ENCODE measurements at regions not wholly inside any gene's neighbourhood (a gene's known extent, or its start where the extent isn't known, plus 50 kb on each side); places are given as distances from the start of the nearest gene placed in this dataset.

DNA sequence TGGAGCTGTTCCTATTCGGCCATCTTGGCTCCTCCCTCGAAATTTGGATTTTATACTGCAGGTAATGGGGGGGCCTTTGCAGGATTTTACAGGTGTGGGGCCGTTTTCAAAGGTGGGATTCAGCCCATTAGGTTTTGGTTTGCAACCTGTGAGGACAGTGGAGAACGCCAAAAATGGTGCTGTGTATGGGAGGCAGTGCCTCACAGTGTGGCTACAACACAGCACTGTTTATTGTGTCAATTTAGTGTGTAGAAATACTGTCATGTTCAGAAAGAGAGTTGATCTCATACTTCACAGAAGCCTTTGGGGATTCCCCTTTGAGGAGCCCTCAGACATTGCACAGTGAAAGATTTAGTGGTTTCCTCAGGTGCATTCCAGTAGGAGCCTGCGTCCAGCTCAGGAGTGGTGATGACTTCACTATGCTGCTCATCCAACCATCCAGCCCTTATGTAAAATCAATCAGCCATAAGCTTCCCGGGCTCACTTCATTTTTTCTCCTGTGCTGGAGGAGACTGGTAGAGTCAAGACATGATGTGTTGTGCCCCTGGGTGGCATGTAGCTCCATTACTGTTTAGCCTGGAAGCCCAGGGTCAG, 92.7 kb upstream of the PRMT8 start:
- 88 to 89% methylated on average over 4 to 6 of the region's 6 CpGs for WGBS, 2 experiments (ENCODE audit: insufficient coverage in 1 of 2, insufficient read length in 1 of 2)
- Histone ChIP-seq H3K27ac (ENCODE audit: low read depth, low read length) (no peak overlapping the region), H3K36me3 (ENCODE audit: control insufficient read depth, insufficient read depth, low read length) (no peaks in the 10 kb centered on the region), H3K4me1 (ENCODE audit: control insufficient read depth, insufficient read depth, low read length) (no peaks in the 10 kb centered on the region), H3K9ac (ENCODE audit: extremely low read depth, low read length, poor library complexity, severe bottlenecking) (no peak overlapping the region), H3K4me3 (ENCODE audit: low read length) (peak overlapping the region; percentile 19), H3K27me3 (ENCODE audit: control insufficient read depth, insufficient read depth, low read length, poor library complexity, severe bottlenecking) (no peaks in the 10 kb centered on the region), H3K9me3 (ENCODE audit: control insufficient read depth, low read length) (peaks cover 24% of the 10 kb centered on the region)
- peak overlapping the region; percentile 74 for H3K4me3 Mint-ChIP-seq
- no peak for DNase-seq
- TF ChIP-seq, protein P1, sequence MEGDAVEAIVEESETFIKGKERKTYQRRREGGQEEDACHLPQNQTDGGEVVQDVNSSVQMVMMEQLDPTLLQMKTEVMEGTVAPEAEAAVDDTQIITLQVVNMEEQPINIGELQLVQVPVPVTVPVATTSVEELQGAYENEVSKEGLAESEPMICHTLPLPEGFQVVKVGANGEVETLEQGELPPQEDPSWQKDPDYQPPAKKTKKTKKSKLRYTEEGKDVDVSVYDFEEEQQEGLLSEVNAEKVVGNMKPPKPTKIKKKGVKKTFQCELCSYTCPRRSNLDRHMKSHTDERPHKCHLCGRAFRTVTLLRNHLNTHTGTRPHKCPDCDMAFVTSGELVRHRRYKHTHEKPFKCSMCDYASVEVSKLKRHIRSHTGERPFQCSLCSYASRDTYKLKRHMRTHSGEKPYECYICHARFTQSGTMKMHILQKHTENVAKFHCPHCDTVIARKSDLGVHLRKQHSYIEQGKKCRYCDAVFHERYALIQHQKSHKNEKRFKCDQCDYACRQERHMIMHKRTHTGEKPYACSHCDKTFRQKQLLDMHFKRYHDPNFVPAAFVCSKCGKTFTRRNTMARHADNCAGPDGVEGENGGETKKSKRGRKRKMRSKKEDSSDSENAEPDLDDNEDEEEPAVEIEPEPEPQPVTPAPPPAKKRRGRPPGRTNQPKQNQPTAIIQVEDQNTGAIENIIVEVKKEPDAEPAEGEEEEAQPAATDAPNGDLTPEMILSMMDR (conservative IDR thresholded peaks at IDR 0.05): no peak
- peak overlapping the region; percentile 94 for H3K27ac Mint-ChIP-seq
- H3K4me1 Mint-ChIP-seq: no peaks in the 10 kb centered on the region
- H3K27me3 Mint-ChIP-seq (ENCODE audit: insufficient read depth): peaks cover 39% of the 10 kb centered on the region
- peaks cover 9% of the 10 kb centered on the region for H3K36me3 Mint-ChIP-seq (ENCODE audit: low read depth)
- peaks cover 63% of the 10 kb centered on the region for H3K9me3 Mint-ChIP-seq

DNA sequence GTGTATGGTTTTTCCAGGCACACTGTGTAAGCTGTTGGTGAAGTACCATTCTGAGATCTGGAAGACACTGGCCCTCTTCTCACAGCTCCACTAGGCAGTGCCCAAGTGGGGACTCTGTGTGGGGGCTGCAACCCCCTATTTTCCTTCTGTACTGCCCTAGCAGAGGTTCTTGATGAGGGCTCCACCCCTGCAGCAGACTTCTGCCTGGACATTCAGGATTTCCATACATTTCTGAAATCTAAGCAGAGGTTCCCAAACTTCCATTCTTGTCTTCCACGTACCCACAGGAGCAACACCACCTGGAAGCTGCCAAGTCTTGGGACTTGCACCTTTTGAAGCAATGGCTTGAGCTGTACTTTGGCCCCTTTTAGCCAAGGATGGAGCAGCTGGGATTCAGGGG, 85.2 kb upstream of the PRMT8 start:
- Histone ChIP-seq H3K4me3 (ENCODE audit: low read length) (no peak overlapping the region), H3K36me3 (ENCODE audit: control insufficient read depth, insufficient read depth, low read length) (no peaks in the 10 kb centered on the region), H3K9ac (ENCODE audit: extremely low read depth, low read length, poor library complexity, severe bottlenecking) (no peak overlapping the region), H3K9me3 (ENCODE audit: control insufficient read depth, low read length) (peaks cover 30% of the 10 kb centered on the region), H3K27ac (ENCODE audit: low read depth, low read length) (no peak overlapping the region), H3K4me1 (ENCODE audit: control insufficient read depth, insufficient read depth, low read length) (no peaks in the 10 kb centered on the region), H3K27me3 (ENCODE audit: control insufficient read depth, insufficient read depth, low read length, poor library complexity, severe bottlenecking) (no peaks in the 10 kb centered on the region)
- DNase-seq: no peak
- no peak overlapping the region for H3K27ac Mint-ChIP-seq
- no peak overlapping the region for H3K4me3 Mint-ChIP-seq
- 87 to 100% methylated on average over 1 of the region's 1 CpG for WGBS, 2 experiments (ENCODE audit: insufficient coverage in 1 of 2, insufficient read length in 1 of 2)
- H3K9me3 Mint-ChIP-seq: peaks cover 73% of the 10 kb centered on the region
- H3K27me3 Mint-ChIP-seq (ENCODE audit: insufficient read depth): peaks cover 30% of the 10 kb centered on the region
- no peaks in the 10 kb centered on the region for H3K4me1 Mint-ChIP-seq
- TF ChIP-seq, protein P1 (conservative IDR thresholded peaks at IDR 0.05): no peak
- peaks cover 4% of the 10 kb centered on the region for H3K36me3 Mint-ChIP-seq (ENCODE audit: low read depth)

DNA sequence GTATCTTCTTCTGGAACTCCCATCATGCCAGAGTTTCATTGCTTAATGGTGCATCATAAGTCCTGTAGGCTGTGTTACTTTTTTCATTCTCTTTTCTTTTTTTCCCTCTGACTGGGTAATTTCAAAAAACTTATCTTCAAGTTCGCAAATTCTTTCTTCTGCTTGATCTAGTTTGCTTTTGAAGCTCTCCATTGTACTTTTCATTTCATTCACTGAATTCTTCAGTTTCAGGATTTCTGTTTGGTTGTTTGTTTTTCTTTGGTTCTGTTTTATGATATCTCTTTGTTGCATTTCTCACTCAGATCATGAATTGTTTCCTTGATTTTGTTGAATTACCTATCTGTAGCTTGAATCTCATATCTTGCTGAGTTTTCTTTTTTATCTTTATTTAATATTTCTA, 83.3 kb upstream of the PRMT8 start:
- H3K9ac ChIP-seq (ENCODE audit: extremely low read depth, low read length, poor library complexity, severe bottlenecking): no peak overlapping the region
- H3K4me1 ChIP-seq (ENCODE audit: control insufficient read depth, insufficient read depth, low read length): no peaks in the 10 kb centered on the region
- H3K27ac Mint-ChIP-seq: no peak overlapping the region
- H3K4me1 Mint-ChIP-seq: no peaks in the 10 kb centered on the region
- peaks cover 17% of the 10 kb centered on the region for H3K27me3 Mint-ChIP-seq (ENCODE audit: insufficient read depth)
- H3K4me3 ChIP-seq (ENCODE audit: low read length): no peak overlapping the region
- no peak overlapping the region for H3K27ac ChIP-seq (ENCODE audit: low read depth, low read length)
- no peaks in the 10 kb centered on the region for H3K27me3 ChIP-seq (ENCODE audit: control insufficient read depth, insufficient read depth, low read length, poor library complexity, severe bottlenecking)
- H3K9me3 ChIP-seq (ENCODE audit: control insufficient read depth, low read length): peaks cover 30% of the 10 kb centered on the region
- DNase-seq: no peak
- no peaks in the 10 kb centered on the region for H3K36me3 ChIP-seq (ENCODE audit: control insufficient read depth, insufficient read depth, low read length)
- H3K36me3 Mint-ChIP-seq (ENCODE audit: low read depth): peaks cover 4% of the 10 kb centered on the region
- no peak overlapping the region for H3K4me3 Mint-ChIP-seq
- TF ChIP-seq, protein P1 (conservative IDR thresholded peaks at IDR 0.05): no peak
- 89 to 100% methylated on average over 1 of the region's 1 CpG for WGBS, 2 experiments (ENCODE audit: insufficient coverage in 1 of 2, insufficient read length in 1 of 2)
- H3K9me3 Mint-ChIP-seq: peaks cover 57% of the 10 kb centered on the region
